LNCAP (cell line): ENCODE measurements at regions not wholly inside any gene's neighbourhood (a gene's known extent, or its start where the extent isn't known, plus 50 kb on each side); places are given as distances from the start of the nearest gene placed in this dataset.

Experiments
- TF ChIP-seq, protein P1 (sequence below): fragments of 450-650 bp; IDR thresholded peaks from 2 replicates; pipeline ENCODE4 v1.5.1; 2017; ENCODE audit warnings: mild to moderate bottlenecking

DNA sequence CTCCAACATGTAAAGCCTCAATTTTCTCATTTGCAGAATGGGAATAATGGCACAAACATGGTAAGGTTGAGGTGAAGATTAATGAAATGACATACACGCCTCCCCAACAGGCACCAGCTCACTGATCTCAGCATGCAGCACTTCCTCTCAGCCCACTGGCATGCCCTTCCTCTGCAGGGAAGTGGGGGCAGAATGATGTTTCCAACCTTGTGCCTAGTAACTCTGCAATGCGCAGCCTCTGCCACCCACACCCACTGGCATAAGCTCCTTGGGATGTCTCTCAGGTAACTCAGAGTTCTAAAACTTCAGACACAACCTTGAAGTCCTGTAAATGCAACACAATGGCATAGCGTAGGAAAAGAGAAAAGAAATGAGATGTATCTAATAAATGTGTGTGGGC is 540.7 kb downstream of the HTR7 start:
- TF ChIP-seq, protein P1, sequence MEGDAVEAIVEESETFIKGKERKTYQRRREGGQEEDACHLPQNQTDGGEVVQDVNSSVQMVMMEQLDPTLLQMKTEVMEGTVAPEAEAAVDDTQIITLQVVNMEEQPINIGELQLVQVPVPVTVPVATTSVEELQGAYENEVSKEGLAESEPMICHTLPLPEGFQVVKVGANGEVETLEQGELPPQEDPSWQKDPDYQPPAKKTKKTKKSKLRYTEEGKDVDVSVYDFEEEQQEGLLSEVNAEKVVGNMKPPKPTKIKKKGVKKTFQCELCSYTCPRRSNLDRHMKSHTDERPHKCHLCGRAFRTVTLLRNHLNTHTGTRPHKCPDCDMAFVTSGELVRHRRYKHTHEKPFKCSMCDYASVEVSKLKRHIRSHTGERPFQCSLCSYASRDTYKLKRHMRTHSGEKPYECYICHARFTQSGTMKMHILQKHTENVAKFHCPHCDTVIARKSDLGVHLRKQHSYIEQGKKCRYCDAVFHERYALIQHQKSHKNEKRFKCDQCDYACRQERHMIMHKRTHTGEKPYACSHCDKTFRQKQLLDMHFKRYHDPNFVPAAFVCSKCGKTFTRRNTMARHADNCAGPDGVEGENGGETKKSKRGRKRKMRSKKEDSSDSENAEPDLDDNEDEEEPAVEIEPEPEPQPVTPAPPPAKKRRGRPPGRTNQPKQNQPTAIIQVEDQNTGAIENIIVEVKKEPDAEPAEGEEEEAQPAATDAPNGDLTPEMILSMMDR, result no peak

DNA sequence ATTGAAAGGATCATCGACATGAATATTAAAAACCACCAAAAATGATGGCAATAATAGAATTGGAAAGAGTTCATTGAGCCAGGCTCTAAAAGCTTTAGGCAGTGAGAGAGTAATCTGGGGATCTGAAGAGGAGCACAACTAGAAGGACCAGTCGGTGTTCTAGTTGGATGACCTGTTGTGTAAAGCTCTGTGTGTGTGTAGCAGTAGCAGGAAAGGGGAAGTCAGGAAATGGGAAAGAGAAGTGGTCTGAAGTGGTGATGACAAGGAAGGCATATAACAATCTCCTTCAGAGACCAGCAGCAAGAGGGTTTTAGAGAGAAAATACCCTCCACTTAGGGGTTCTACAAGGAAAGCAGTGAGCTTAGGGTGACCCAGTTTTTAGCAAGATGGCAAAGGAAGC is 539.2 kb downstream of the HTR7 start:
- TF ChIP-seq, protein P1, result no peak

GRCh38 chr10:90319188-90319914 is 538.5 kb downstream of the HTR7 start:
- TF ChIP-seq, protein P1, result no peak

DNA sequence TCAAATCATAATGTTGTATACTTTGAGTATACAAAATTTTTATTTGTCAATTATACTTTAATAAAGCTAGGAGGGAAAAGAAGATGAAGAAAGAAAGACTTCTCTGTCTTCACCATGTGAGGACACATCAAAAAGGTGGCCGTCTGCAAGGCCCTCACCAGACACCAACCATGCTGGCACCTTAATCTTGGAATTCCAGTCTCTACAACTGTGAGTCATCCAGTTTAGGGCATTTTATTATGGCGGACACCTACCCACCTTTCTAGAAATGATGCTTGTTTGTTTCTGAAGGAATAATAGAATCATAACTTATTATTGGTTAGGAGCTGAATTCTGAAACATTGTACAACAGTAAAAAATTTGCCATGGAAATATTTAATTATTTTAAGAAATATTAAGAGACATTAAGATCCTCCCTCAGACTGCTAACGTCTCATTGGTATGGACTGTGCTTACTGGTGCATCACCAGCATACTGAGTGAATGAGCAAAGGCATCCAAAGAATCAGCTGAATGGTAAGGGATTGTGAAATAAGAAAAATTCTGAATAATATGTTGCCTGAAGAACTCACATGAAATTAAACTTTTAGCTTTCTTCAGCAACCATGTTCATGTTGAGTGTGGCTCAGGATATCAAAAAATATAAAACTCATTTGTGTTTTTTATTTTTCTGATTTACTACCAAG is 536.6 kb downstream of the HTR7 start:
- TF ChIP-seq, protein P1, result no peak

DNA sequence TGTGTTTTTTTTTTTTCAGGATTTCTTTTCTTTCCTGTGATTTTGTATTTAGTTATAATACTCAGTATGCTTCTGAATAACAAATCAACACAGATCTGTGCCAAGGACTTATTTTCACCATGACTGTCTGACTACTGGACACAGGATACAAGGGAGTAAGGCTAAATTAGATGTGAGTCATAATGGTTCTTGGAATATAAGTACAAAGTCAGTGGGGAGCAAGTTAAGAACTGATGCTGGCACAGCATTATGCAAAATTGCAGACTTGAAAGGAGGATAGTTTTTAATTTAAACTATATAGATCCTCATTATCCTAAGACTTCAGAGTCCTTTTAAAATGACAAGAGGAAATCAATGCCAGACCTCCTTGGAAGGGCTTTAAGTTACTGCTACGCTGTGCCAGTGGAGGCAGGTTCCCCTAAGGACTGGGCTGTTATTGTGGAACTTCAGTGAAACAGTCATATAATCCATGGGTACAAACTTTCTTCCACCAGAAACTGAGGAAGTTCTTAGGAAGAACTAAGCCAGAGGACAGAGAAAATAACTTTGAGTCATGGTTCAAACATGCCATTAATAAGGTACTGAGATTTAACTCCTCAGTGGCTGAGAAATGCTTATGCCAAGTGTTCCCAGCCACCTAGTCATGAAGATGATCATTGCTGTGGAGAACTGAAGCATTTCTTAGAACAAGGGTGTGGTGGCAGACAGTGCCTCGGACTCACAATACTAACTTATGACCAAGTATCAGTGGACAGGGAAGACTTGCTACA is 531.2 kb downstream of the HTR7 start:
- TF ChIP-seq, protein P1, result no peak

DNA sequence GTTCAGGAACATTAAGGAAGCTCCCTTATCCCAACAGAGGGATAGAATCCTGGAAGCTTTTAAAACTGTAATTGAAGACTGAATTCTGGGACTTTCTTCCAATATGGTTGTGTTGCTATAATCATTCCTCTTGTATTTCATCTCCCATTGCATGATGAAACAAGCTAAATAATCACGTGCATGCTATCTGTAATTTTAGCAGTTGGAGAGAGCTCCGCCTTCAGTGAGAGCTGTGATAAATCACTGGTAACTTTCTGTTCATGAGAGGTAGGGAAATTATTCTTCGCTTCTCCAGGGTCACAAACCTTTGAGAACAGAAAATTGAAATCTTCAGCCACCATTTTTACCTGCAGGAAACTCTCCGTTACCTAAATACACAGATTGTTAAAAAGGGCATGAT is 530.2 kb downstream of the HTR7 start:
- TF ChIP-seq, protein P1, result no peak

GRCh38 chr10:90328459-90328858 is 529.4 kb downstream of the HTR7 start:
- TF ChIP-seq, protein P1, result no peak
